ENCODE measurements at regions not wholly inside any gene's neighbourhood (a gene's known extent, or its start where the extent isn't known, plus 50 kb on each side); places are given as distances from the start of the nearest gene placed in this dataset.

- TF ChIP-seq POLR2A (IDR thresholded peaks at IDR 0.05) (no peak), CTCF (IDR thresholded peaks at IDR 0.05 in 8 of 11, conservative IDR thresholded peaks at IDR 0.05 in 3 of 11) (no peak)
Observed at GRCh38 chr13:50140153-50140552, 124.9 kb downstream of the KCNRG start.
